ENCODE measurements at regions not wholly inside any gene's neighbourhood (a gene's known extent, or its start where the extent isn't known, plus 50 kb on each side); places are given as distances from the start of the nearest gene placed in this dataset.

DNA sequence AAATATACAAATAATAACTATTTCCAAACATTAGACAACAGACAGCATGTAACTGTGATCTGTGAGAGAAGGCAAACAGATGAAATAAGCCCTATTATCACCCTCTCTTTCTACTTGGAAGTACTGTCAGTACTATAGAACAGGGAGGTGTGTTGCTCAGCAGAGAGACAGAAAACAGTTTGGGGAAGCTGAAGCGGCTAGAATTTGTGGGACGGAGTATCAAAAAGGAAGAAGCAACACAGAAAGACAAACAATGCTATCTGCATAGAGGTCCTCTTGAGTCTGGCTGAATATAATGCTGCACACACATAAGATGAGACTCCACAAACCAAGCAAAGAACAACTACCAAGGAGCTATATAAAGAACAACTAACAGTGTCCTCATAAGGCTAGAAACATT lies 59.4 kb downstream of the ZZZ3 start:
- H3K4me3 ChIP-seq (ENCODE audit: low read depth, low read length) = no peak overlapping the region
- TF ChIP-seq, protein P1, sequence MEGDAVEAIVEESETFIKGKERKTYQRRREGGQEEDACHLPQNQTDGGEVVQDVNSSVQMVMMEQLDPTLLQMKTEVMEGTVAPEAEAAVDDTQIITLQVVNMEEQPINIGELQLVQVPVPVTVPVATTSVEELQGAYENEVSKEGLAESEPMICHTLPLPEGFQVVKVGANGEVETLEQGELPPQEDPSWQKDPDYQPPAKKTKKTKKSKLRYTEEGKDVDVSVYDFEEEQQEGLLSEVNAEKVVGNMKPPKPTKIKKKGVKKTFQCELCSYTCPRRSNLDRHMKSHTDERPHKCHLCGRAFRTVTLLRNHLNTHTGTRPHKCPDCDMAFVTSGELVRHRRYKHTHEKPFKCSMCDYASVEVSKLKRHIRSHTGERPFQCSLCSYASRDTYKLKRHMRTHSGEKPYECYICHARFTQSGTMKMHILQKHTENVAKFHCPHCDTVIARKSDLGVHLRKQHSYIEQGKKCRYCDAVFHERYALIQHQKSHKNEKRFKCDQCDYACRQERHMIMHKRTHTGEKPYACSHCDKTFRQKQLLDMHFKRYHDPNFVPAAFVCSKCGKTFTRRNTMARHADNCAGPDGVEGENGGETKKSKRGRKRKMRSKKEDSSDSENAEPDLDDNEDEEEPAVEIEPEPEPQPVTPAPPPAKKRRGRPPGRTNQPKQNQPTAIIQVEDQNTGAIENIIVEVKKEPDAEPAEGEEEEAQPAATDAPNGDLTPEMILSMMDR (IDR thresholded peaks at IDR 0.05; ENCODE audit: insufficient read depth, low read length, missing control alignments) = no peak
- POLR2A ChIA-PET = no interaction called here
- DNase-seq (ENCODE audit: low read depth, low spot score) = no peak
- CTCF ChIA-PET = no interaction called here

DNA sequence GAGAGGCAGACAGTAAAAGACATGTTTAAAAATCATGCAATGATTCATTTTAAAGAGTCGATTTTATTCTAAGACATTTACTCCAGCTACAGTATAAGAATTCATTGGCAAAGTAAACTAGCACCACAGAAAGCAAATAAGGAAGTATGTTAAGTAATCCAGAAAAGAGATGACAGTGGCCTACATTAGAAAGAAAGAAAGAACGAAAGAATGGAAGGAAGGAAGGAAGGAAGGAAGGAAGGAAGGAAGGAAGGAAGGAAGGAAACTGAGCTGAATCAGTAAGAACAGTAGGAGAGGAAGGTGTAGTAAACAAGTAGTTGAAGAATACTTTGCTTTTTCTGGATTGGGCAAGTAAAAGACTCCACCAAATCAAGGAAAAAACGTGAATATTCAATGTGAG lies 62.2 kb downstream of the ZZZ3 start:
- ChIA-PET POLR2A (no interaction called here), CTCF (interaction anchor here (1.0 to 2.0 kb wide), 2 partner anchors 41 to 63 kb away, joined by 3 to 4 read pairs; no protein-coding TSS in a partner anchor)
- H3K4me3 ChIP-seq (ENCODE audit: low read depth, low read length) = no peak overlapping the region

DNA sequence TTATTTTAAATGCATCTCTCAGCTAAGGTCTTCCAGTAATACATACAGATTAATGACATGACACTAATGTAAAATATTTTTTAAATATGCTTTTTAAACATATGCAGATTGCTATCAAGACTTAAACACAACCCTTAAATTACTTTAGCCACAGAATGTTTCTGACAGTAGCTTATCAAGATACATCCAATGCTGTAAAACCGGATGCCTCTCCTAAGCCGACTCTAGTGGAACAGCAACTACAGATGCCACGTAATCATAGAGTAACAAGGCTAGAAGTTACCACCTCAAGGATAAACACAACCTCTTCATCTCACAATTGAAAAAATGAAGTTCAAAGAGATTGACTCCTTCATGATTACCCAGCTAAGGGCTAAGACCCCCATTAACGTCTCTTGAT lies 68.4 kb downstream of the ZZZ3 start:
- DNase-seq (ENCODE audit: low read depth, low spot score) = no peak
- TF ChIP-seq, protein P1 (IDR thresholded peaks at IDR 0.05; ENCODE audit: insufficient read depth, low read length, missing control alignments) = no peak
- no peak overlapping the region for H3K4me3 ChIP-seq (ENCODE audit: low read depth, low read length)
- ChIA-PET POLR2A (interaction anchor here (0.7 kb wide), 1 partner anchor 57 kb away, joined by 3 read pairs; no protein-coding TSS in a partner anchor), CTCF (interaction anchor here (1.0 kb wide), 1 partner anchor 18 kb away, joined by 3 read pairs; no protein-coding TSS in a partner anchor)

More for the DNA sequence above, 62.2 kb downstream of the ZZZ3 start:
- TF ChIP-seq, protein P1 (IDR thresholded peaks at IDR 0.05; ENCODE audit: insufficient read depth, low read length, missing control alignments) = no peak
- no peak for DNase-seq (ENCODE audit: low read depth, low spot score)

Measured in AG04449 (cell line).